ENCODE measurements at regions not wholly inside any gene's neighbourhood (a gene's known extent, or its start where the extent isn't known, plus 50 kb on each side); places are given as distances from the start of the nearest gene placed in this dataset.

GRCh38 chr9:107761307-107761706 is 271.7 kb upstream of the KLF4 start:
- Mint-ChIP-seq H3K9me3 (peaks cover 4% of the 10 kb centered on the region), H3K27me3 (peaks cover 2% of the 10 kb centered on the region), H3K27ac (no peak overlapping the region), H3K4me1 (no peaks in the 10 kb centered on the region), H3K36me3 (no peaks in the 10 kb centered on the region), H3K4me3 (no peak overlapping the region)

DNA sequence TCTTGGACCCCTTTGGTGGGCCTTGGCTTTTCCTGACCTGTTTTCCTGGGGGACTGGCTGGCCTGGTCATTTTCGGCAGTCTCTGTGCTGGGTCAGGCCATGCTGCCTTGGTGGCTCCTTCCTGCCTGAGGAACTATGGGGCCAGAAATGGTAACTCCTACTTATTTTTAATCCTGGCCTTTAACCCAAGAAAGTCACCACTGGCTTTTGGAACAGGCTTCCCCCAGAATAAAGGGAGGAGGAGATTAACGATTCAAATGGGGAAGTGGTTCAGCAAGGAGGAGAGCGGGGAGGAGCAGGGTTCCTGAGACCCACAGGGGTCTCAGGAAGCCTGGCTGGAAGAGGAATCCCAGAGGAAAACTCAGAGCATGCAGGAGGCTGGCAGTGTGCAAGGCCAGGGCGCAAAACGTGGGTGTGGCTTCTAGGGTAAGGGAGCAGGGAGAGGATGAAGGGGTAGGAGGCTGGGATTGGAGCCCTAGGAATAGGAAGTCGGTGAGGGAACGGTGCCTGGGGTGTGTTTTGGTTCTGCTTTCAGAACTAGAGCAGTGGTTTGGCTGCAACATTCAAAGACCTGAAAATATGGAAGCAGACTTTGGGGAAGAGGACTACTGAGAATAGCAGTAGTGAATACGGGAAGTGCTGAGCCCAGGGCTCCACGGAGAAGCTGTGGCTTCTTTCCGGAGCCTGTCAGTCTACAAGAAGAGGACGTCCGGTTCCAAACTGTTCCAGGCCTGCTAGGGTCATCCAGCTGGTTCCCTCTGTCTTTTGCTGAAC is 271.1 kb upstream of the KLF4 start:
- peaks cover 4% of the 10 kb centered on the region for H3K9me3 Mint-ChIP-seq
- H3K27me3 Mint-ChIP-seq = peaks cover 2% of the 10 kb centered on the region
- H3K36me3 Mint-ChIP-seq = no peaks in the 10 kb centered on the region
- H3K4me1 Mint-ChIP-seq = no peaks in the 10 kb centered on the region
- no peak overlapping the region for H3K4me3 Mint-ChIP-seq
- H3K27ac Mint-ChIP-seq = no peak overlapping the region

- Mint-ChIP-seq H3K27me3 (peaks cover 2% of the 10 kb centered on the region), H3K4me1 (no peaks in the 10 kb centered on the region), H3K36me3 (no peaks in the 10 kb centered on the region), H3K27ac (no peak overlapping the region), H3K9me3 (peaks cover 4% of the 10 kb centered on the region), H3K4me3 (no peak overlapping the region)
These were observed 270.2 kb upstream of the KLF4 start for GRCh38 chr9:107759823-107760166.

DNA sequence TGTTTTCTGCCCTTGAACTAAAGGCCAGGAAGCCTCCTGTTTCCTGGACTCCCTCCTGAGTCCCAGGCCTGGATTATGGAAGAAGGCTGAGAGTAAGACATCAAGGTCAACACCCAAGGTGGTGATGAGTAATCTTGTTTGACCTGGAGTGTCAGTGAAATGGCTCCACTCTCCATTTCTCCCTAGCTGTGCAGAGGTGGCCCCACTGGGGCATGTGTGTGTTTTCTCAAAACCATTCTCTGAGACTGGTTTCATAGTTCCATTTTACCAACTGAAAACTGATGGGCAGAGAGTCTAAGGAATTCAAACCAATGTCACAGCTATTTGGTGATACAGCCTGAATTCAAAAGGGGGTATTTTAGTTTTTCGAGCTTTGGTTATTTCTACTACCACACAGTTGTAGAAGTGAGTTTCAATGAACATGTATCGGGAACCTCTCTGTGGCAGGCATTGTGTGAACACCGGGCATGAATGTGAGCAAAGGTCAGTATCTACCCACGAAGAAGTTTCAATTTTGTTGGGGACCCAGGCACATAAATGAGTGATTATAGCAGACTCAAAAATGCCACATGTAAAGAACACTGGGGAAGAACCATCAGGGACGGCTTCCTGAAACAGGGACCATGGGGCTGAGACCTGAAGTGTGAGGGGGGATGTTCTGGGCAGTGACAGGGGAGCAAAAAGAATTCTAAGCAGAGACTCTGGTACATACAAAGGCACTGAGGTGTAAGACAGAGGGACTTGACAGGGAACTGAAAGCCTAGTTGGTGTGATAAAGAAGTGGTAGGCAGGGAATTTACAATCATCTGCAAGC is 269.6 kb upstream of the KLF4 start:
- Mint-ChIP-seq H3K36me3 (no peaks in the 10 kb centered on the region), H3K9me3 (peaks cover 4% of the 10 kb centered on the region), H3K4me1 (no peaks in the 10 kb centered on the region), H3K4me3 (no peak overlapping the region), H3K27ac (no peak overlapping the region), H3K27me3 (peaks cover 2% of the 10 kb centered on the region)

- H3K4me3 Mint-ChIP-seq = no peak overlapping the region
- no peak overlapping the region for H3K27ac Mint-ChIP-seq
- H3K36me3 Mint-ChIP-seq = no peaks in the 10 kb centered on the region
- peaks cover 2% of the 10 kb centered on the region for H3K27me3 Mint-ChIP-seq
- peaks cover 4% of the 10 kb centered on the region for H3K9me3 Mint-ChIP-seq
- no peaks in the 10 kb centered on the region for H3K4me1 Mint-ChIP-seq
These were observed 266.5 kb upstream of the KLF4 start for GRCh38 chr9:107756091-107756490.

GRCh38 chr9:107755246-107755645 is 265.7 kb upstream of the KLF4 start:
- Mint-ChIP-seq H3K4me1 (no peaks in the 10 kb centered on the region), H3K27me3 (no peaks in the 10 kb centered on the region), H3K36me3 (no peaks in the 10 kb centered on the region), H3K4me3 (no peak overlapping the region), H3K9me3 (peaks cover 4% of the 10 kb centered on the region), H3K27ac (no peak overlapping the region)

DNA sequence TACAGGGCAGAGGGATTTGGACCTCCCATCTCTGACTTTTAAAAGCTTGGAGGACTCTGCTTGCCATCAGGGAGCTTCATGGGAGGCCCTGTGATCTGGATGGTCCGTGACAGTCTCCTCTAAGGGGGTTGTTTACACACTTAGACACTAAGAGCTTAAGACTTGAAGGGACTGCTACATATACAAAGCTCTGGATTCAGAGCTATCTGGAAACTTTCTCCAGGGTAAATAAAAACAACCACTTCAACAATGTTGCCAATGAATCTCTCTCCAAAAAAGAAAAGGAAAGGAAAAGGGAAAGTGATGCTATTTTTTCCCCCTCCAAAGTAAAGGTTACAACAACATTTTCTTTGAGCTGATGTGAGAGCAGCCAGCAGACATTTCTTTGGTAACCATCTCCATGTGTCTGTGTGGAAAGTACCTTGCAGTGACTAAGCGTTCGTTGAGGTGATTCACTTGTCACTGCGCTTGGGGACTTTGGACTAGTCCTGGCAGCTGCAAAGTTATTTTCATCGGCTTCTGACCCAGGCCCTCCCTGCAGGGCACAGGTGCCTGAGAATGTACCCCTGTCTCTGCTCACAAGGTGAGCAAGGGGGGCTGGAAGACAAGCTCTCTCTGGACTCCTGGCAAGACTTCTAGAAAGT is 262.1 kb upstream of the KLF4 start:
- Mint-ChIP-seq H3K36me3 (no peaks in the 10 kb centered on the region), H3K27me3 (no peaks in the 10 kb centered on the region), H3K4me1 (no peaks in the 10 kb centered on the region), H3K9me3 (peaks cover 6% of the 10 kb centered on the region), H3K4me3 (no peak overlapping the region), H3K27ac (no peak overlapping the region)

DNA sequence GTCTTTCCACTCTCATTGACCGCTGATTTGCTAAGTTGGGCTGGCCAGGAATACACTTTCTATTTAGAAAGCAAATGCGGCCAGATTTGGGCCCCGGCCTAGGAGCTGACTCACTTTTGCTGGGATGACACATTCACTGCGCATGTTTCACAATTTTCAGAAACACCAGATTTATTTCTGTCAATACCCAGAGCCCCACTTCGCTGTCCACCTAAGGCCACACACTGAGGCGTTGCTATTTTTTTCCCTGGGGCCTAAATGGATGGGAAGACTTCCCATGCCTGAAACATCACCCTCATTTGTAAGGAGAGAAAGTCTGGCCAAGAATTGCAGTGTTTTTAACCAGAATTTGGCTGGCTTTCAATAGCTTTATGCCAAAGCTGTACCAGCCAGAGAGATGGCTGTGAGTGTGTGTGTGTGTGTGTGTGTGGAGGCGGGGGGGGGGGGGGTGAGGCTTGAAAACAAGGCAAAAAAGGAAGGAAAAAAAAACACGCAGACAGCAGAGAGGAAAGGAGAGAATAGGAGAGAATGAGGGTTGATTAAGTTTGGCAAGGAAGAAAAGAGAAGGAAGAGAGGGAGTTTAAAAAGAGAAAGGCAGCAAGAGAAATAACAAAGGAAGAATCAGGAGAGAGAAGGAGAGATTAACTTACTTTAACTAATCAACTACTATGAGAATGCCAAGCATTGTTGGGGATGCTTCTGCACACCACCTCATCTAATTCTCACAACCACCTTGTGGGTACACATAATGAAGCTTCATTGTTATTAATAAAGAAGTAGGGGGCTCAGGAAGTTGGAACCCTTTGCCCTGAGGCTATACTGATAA is 261.4 kb upstream of the KLF4 start:
- Mint-ChIP-seq H3K36me3 (no peaks in the 10 kb centered on the region), H3K27me3 (no peaks in the 10 kb centered on the region), H3K9me3 (peaks cover 6% of the 10 kb centered on the region), H3K27ac (no peak overlapping the region), H3K4me1 (no peaks in the 10 kb centered on the region), H3K4me3 (no peak overlapping the region)

- Mint-ChIP-seq H3K27me3 (no peaks in the 10 kb centered on the region), H3K4me3 (no peak overlapping the region), H3K36me3 (no peaks in the 10 kb centered on the region), H3K9me3 (peaks cover 6% of the 10 kb centered on the region), H3K4me1 (no peaks in the 10 kb centered on the region), H3K27ac (no peak overlapping the region)
These were observed 260.3 kb upstream of the KLF4 start for GRCh38 chr9:107749787-107750444.

DNA sequence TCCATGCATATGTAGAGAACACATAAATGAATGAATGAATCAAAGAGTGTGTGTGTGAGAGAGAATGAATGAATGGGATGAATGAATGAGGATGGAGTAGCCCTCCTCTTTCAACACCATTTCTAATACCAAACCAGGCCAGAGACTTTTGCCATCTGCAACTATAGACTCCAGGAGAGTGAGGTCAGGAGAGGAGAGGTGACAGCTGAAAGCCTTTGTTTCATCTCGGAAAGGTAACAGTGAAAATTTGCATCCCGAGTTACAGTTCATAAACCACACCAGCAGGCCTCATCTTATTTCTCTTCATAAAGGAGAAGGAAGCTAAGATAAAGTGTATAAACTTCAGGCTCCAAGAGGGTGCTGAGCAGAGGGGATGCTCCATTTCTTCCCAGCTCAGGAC is 255.3 kb upstream of the KLF4 start:
- H3K27ac Mint-ChIP-seq = no peak overlapping the region
- no peaks in the 10 kb centered on the region for H3K36me3 Mint-ChIP-seq
- no peaks in the 10 kb centered on the region for H3K4me1 Mint-ChIP-seq
- H3K27me3 Mint-ChIP-seq = no peaks in the 10 kb centered on the region
- peaks cover 6% of the 10 kb centered on the region for H3K9me3 Mint-ChIP-seq
- H3K4me3 Mint-ChIP-seq = no peak overlapping the region

DNA sequence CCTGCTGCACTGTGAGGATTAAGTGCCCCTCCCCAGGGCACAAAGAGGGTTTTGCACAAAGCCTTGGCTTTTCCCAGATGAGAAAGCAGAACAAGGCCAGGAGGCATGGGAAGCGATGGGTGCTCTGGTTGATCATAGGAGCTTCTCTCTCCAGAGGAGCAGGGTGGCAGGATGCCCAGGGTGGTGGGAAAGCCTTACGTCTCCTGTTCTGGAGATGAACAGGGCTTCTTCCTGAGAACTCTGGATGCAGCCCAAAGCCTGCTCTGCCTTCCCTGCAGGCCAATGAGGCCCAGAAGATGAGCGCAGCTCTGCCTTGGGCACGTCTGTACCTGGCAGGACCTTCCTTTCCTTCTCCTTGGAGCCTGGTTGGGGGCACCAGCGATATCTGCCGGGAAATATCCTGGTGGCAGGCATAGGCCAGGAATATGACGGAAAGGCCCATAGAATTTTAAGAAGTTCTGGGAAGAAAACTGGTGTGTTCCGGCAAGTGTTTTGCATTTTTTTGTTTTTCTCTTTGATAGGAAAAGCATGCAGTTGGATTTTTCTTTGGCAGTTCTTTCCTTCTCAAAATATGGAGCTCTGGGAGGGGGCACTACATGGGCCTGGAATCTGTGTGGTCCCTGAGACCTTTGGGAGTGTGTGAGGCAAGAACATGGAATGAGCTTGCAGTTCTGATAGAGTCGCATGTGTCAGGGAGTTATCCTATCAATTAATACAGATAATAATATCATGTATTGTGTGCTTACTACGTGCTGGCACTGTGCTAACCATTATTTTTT is 253.2 kb upstream of the KLF4 start:
- peaks cover 6% of the 10 kb centered on the region for H3K9me3 Mint-ChIP-seq
- H3K4me3 Mint-ChIP-seq = no peak overlapping the region
- no peaks in the 10 kb centered on the region for H3K4me1 Mint-ChIP-seq
- H3K27ac Mint-ChIP-seq = no peak overlapping the region
- no peaks in the 10 kb centered on the region for H3K27me3 Mint-ChIP-seq
- no peaks in the 10 kb centered on the region for H3K36me3 Mint-ChIP-seq

DNA sequence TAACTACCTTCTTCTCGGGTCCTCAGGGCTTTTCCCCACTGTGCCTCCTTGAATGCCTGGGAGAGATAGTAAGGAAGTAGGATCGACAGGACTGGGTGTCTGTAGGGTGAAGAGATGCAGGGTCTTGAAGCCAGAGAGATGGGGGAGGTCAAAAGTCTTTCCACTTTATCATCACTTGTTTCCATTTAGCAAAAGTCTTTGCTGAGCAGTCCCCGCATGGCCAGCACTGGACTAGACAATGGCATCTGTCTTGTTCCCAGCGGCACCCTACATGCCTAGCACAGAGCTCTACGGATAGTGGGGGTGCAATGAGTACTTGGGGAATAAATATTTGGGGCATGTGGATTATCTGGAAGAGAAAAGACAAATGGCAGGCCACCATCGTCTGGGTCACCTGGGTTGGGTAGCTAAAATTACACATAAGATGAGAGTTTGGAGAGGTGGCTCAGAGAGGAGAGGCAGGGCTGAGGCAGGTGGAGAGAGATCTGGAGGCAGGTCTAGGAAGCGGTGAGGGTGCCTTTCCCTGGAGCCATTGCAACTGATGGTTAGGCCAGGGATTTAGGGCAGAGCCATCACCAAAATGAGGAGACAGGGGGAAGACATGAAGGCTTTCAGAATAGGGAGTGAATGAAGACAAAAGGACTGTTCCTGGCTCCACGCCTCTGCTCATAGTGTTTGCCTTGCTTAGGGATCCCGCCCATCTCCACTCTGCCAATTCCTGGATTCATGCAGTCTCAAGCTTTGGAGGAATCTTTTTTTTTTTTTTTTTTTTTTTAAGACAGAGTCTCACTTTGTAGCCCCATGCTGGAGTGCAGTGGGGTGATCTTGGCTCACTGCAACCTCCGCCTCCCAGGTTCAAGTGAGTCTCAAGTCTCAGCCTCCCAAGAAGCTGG is 250.8 kb upstream of the KLF4 start:
- Mint-ChIP-seq H3K4me1 (no peaks in the 10 kb centered on the region), H3K27me3 (no peaks in the 10 kb centered on the region), H3K27ac (no peak overlapping the region), H3K4me3 (no peak overlapping the region), H3K9me3 (no peaks in the 10 kb centered on the region), H3K36me3 (no peaks in the 10 kb centered on the region)

GRCh38 chr9:107739601-107740082 is 250.1 kb upstream of the KLF4 start:
- Mint-ChIP-seq H3K9me3 (no peaks in the 10 kb centered on the region), H3K27me3 (no peaks in the 10 kb centered on the region), H3K36me3 (no peaks in the 10 kb centered on the region), H3K4me3 (no peak overlapping the region), H3K27ac (no peak overlapping the region), H3K4me1 (no peaks in the 10 kb centered on the region)
